OCI-LY3 (cell line): ENCODE measurements at regions not wholly inside any gene's neighbourhood (a gene's known extent, or its start where the extent isn't known, plus 50 kb on each side); places are given as distances from the start of the nearest gene placed in this dataset.

ENCODE experiments used
- EZH2phosphoT487 ChIP-seq: fragments of 200-600 bp; shearing (Covaris generic); IDR thresholded peaks from 2 replicates; pipeline ENCODE4 v1.6.1; 2018; ENCODE audit warnings: antibody characterized with exemption, mixed run types, low read depth
- TF ChIP-seq, protein P1 (sequence below): fragments of 200-600, 300-600 bp; sonication (generic); IDR thresholded peaks from 2 replicates; pipeline ENCODE4 v1.5.1; 2014; ENCODE audit warnings: antibody characterized with exemption, low read length, low read depth

- TF ChIP-seq, protein P1, sequence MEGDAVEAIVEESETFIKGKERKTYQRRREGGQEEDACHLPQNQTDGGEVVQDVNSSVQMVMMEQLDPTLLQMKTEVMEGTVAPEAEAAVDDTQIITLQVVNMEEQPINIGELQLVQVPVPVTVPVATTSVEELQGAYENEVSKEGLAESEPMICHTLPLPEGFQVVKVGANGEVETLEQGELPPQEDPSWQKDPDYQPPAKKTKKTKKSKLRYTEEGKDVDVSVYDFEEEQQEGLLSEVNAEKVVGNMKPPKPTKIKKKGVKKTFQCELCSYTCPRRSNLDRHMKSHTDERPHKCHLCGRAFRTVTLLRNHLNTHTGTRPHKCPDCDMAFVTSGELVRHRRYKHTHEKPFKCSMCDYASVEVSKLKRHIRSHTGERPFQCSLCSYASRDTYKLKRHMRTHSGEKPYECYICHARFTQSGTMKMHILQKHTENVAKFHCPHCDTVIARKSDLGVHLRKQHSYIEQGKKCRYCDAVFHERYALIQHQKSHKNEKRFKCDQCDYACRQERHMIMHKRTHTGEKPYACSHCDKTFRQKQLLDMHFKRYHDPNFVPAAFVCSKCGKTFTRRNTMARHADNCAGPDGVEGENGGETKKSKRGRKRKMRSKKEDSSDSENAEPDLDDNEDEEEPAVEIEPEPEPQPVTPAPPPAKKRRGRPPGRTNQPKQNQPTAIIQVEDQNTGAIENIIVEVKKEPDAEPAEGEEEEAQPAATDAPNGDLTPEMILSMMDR, result no peak
- TF ChIP-seq EZH2phosphoT487, result no peak
Observed at GRCh38 chrX:134183665-134184064, 53.3 kb upstream of the CCDC160 start.
